Prostate gland (tissue), 2 donors: ENCODE measurements at regions not wholly inside any gene's neighbourhood (a gene's known extent, or its start where the extent isn't known, plus 50 kb on each side); places are given as distances from the start of the nearest gene placed in this dataset.

ENCODE experiments used
- DNase-seq: peaks from one replicate; pipeline ENCODE4 v3.0.0-alpha.2; 2019; ENCODE audit warnings: low spot score
- H3K27ac ChIP-seq, 2 donors: fragments of 200-600 bp; sonication (generic); 2 replicates each; pipeline ENCODE4 v1.5.1; 2017 to 2019
- H3K27me3 ChIP-seq: fragments of 200-600 bp; sonication (generic); replicated peaks from 2 replicates; pipeline ENCODE4 v1.5.1; 2019; ENCODE audit not compliant: insufficient read depth
- H3K36me3 ChIP-seq, 2 donors: fragments of 200-600 bp; sonication (generic); 1 replicate in 1 of 2; 2 replicates in 1 of 2; pipeline versions ENCODE4 v1.5.1 to v1.8.1; 2017 to 2019
- H3K4me1 ChIP-seq: fragments of 200-600 bp; sonication (generic); replicated peaks from 2 replicates; pipeline ENCODE4 v1.5.1; 2019
- H3K4me3 ChIP-seq, 2 donors: fragments of 200-600 bp; sonication (generic); 2 replicates each; pipeline ENCODE4 v1.5.1; 2017 to 2019
- H3K9me3 ChIP-seq: fragments of 200-600 bp; sonication (generic); 2 replicates; pipeline ENCODE4 v1.5.1; 2017
- POLR2A ChIP-seq: fragments of 450-650 bp; IDR thresholded peaks from one replicate; pipeline ENCODE4 v1.6.1; 2016; ENCODE audit warnings: antibody characterized with exemption, mild to moderate bottlenecking
- POLR2AphosphoS5 ChIP-seq: sonication (generic); formaldehyde crosslinking; IDR thresholded peaks from one replicate; pipeline ENCODE4 v1.6.1; 2017; ENCODE audit warnings: antibody characterized with exemption
- WGBS: methylation state at CpG from one replicate; pipeline ENCODE4 v1.1.5; 2018; 5-methylcytosine and 5-hydroxymethylcytosine counted together
- intact Hi-C: fragments of 100-400 bp; cut with DNase I; formaldehyde crosslinking; loops from one replicate; pipeline ENCODE4 v1.14.2; 2022
- TF ChIP-seq, protein P1 (sequence below), 4 experiments: fragments of 200-600 bp in 2 of 4; fragments of 450-650 bp in 2 of 4; sonication (generic) in 2 of 4; IDR thresholded peaks; 1 replicate in 3 of 4; 2 replicates in 1 of 4; pipeline ENCODE4 v1.5.1; 2016 to 2019; ENCODE audit warnings: antibody characterized with exemption in 4 of 4, mild to moderate bottlenecking in 2 of 4, moderate library complexity in 2 of 4

DNA sequence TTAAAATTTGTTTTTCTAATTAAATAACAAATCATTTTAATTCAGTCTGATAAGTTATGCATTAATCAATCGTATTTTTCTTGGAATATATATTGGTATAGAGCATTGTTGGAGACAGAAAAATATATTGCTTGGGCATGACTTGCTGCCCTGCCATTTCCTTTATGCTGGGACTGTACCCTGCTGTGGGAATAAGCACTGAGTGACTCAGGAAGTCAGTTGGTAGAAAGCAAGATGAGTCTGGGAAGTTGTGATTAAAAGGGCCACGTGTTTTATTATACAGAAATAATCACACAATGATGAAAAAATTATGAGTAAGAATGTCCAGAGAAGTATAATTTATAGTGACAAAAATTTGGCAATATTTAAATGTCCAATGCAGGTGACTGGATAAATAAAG lies 139.5 kb downstream of the KIF18A start:
- no peak for DNase-seq
- intact Hi-C loops: no loop called here

DNA sequence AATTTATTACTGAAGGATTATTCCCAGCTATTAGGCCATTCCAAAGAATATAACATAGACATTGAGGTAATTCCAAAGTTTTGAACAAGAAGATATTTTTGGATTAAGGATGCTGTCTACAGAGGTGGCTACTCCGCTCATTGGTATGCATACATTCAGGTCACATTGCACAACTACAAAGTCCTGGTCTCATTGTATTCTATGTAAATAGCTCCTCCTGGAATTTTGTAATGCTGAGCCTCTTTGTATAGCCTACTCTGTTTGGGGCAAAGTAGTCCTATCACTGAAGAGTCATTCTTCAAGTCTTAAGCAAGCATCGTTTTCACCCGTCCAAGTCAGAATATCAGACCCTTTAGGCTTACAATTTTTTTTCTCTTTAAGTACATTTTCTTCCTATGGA lies 142.4 kb downstream of the KIF18A start:
- Histone ChIP-seq H3K27me3 (no peaks in the 10 kb centered on the region), H3K27ac (no peak overlapping the region), H3K9me3 (no peaks in the 10 kb centered on the region), H3K4me1 (no peaks in the 10 kb centered on the region), H3K36me3 (no peaks in the 10 kb centered on the region), H3K4me3 (no peak overlapping the region)
- no peak for DNase-seq
- 95% methylated on average over 3 of the region's 3 CpGs for WGBS
- no peak for TF ChIP-seq POLR2A
- TF ChIP-seq POLR2AphosphoS5: no peak
- TF ChIP-seq, protein P1, sequence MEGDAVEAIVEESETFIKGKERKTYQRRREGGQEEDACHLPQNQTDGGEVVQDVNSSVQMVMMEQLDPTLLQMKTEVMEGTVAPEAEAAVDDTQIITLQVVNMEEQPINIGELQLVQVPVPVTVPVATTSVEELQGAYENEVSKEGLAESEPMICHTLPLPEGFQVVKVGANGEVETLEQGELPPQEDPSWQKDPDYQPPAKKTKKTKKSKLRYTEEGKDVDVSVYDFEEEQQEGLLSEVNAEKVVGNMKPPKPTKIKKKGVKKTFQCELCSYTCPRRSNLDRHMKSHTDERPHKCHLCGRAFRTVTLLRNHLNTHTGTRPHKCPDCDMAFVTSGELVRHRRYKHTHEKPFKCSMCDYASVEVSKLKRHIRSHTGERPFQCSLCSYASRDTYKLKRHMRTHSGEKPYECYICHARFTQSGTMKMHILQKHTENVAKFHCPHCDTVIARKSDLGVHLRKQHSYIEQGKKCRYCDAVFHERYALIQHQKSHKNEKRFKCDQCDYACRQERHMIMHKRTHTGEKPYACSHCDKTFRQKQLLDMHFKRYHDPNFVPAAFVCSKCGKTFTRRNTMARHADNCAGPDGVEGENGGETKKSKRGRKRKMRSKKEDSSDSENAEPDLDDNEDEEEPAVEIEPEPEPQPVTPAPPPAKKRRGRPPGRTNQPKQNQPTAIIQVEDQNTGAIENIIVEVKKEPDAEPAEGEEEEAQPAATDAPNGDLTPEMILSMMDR (IDR thresholded peaks at IDR 0.05): no peak
- intact Hi-C loops: no loop called here

More for the DNA sequence above, 139.5 kb downstream of the KIF18A start:
- H3K36me3 ChIP-seq: no peaks in the 10 kb centered on the region
- no peaks in the 10 kb centered on the region for H3K27me3 ChIP-seq
- no peak overlapping the region for H3K4me3 ChIP-seq
- WGBS: 80% methylated on average over 2 of the region's 2 CpGs
- no peaks in the 10 kb centered on the region for H3K4me1 ChIP-seq
- no peak for TF ChIP-seq POLR2AphosphoS5
- TF ChIP-seq, protein P1 (IDR thresholded peaks at IDR 0.05): no peak
- no peak for TF ChIP-seq POLR2A
- no peaks in the 10 kb centered on the region for H3K9me3 ChIP-seq
- H3K27ac ChIP-seq: no peak overlapping the region

DNA sequence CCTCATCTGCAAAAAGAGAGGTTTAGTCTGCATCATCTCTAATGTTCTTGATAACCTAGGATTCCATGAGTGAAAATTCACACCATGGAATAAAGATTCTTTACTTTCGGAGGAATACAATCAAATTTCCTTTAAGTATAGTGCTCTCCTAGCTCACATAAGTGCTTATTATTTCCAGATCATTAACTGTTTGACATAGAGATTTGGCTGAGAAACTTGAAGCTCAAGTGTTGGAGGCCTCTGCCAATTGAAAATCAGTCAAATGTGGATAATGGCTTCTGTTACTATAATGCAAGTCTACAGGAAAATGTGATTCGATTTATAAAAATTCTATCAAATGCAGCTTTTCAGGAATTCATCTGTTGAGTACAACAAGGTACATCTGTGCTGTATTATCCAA lies 144.6 kb downstream of the KIF18A start:
- Histone ChIP-seq H3K4me3 (no peak overlapping the region), H3K4me1 (no peaks in the 10 kb centered on the region), H3K36me3 (no peaks in the 10 kb centered on the region), H3K27me3 (no peaks in the 10 kb centered on the region), H3K9me3 (no peaks in the 10 kb centered on the region), H3K27ac (no peak overlapping the region)
- DNase-seq: no peak
- intact Hi-C loops: no loop called here
- WGBS: 49% methylated on average over 2 of the region's 2 CpGs
- TF ChIP-seq POLR2AphosphoS5 (no peak), POLR2A (no peak)
- TF ChIP-seq, protein P1 (IDR thresholded peaks at IDR 0.05): no peak

DNA sequence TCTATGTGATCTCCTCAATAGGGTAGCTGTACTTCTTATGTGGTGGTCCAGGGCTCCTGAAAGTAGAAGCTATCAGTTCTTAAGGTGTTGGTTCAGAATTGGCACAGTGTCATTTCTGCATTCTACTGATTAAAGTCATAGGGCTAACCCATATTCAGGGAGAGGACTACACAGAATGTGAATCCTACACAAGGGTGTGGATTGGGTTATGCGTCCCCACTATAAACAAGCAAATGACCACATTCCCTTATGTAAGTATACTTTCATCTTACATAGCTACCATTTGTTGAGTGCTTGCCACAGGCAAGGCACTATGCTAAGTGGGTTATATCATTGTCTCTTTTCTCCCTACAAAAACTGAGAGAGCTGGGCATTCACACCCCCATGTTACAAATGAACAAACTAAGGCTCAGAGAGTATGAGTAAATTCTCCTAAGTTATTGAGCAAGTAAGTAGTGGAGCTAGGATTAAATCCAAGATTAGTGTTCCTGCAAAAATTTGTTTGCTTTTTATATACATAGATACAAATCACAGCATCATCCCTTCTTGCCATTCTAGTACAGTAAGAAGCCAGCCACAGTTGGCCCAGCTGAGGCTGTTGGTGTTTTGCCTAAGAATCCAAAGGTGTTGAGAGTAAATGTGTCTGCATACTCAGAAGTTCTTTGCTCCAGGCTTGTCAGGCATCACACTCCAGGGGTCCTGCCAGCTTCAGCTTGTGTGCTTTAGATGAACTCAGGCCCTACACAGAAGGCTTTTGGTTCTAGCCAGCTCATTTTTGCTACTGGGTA lies 157.8 kb downstream of the KIF18A start:
- intact Hi-C loops: no loop called here
- Histone ChIP-seq H3K4me3 (no peak overlapping the region), H3K4me1 (no peaks in the 10 kb centered on the region), H3K36me3 (no peaks in the 10 kb centered on the region), H3K27ac (no peak overlapping the region), H3K27me3 (no peaks in the 10 kb centered on the region), H3K9me3 (no peaks in the 10 kb centered on the region)
- TF ChIP-seq POLR2A: no peak
- TF ChIP-seq POLR2AphosphoS5: no peak
- TF ChIP-seq, protein P1 (IDR thresholded peaks at IDR 0.05): no peak
- WGBS: 96% methylated on average over 1 of the region's 1 CpG
- no peak for DNase-seq

DNA sequence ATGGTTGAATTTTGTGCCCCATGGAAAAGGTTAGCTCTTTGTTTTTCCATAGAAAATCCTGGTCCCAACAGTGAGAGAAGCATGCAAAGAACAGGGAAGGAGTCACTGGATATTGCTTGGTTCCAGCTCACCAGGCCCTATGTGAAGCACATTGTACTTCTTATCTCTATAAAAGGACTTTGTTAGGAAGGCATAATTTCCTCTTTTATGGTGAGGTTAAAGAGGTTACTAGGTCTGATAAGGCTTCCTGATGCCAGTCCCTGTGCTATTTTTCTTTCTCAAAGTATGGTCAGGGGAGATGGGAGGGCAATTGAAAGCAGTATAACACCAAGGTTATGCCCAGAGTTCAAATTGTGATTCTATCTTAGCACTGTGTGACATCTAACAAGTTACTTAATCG lies 162.6 kb downstream of the KIF18A start:
- no peaks in the 10 kb centered on the region for H3K4me1 ChIP-seq
- TF ChIP-seq POLR2A: no peak
- no peak for TF ChIP-seq POLR2AphosphoS5
- TF ChIP-seq, protein P1 (IDR thresholded peaks at IDR 0.05): no peak
- 100% methylated on average over 1 of the region's 1 CpG for WGBS
- H3K9me3 ChIP-seq: no peaks in the 10 kb centered on the region
- H3K4me3 ChIP-seq: no peak overlapping the region
- no peaks in the 10 kb centered on the region for H3K27me3 ChIP-seq
- intact Hi-C loops: no loop called here
- H3K27ac ChIP-seq: no peak overlapping the region
- no peak for DNase-seq
- no peaks in the 10 kb centered on the region for H3K36me3 ChIP-seq
